HG02870 (cell line): ENCODE measurements at regions not wholly inside any gene's neighbourhood (a gene's known extent, or its start where the extent isn't known, plus 50 kb on each side); places are given as distances from the start of the nearest gene placed in this dataset.

Experiments used
- ATAC-seq: cut with Tn5 transposase; IDR thresholded peaks from one replicate; pipeline ENCODE4 v1.9.1; 2021; ENCODE audit warnings: mild to moderate bottlenecking, moderate library complexity; ENCODE audit not compliant: unreplicated experiment

DNA sequence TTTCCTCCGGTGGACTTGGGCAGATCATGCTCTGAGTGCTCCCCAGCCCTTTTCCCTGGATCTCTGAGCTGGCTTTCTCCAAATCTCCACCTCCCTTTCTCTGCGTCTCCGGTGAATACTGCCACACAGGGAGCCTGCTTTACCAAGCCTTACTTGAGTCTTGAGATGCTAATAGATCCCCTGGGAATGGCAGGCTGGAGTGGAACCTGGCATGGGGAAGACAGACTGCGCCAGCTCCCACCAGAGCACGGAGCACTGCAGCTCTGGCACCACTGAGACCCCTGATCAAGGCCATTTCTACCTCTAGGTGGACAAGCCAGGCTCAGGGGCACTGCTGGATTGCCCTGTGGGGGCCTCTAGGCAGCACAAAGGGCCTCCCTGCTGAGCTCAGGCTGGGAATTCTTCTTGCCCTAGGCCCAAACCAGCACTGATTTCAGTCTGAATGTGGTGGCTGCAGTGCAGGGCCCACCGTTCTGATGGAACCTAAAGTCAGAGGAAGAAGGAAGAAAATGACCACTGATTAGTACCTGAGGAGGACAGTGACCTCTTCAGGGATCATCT, 74.3 kb upstream of the CRHR1 start:
- ATAC-seq = no peak

- no peak for ATAC-seq
These were observed 68.3 kb upstream of the CRHR1 start for GRCh38 chr17:45715787-45716186.

GRCh38 chr17:45718791-45719190, 65.3 kb upstream of the CRHR1 start:
- no peak for ATAC-seq

DNA sequence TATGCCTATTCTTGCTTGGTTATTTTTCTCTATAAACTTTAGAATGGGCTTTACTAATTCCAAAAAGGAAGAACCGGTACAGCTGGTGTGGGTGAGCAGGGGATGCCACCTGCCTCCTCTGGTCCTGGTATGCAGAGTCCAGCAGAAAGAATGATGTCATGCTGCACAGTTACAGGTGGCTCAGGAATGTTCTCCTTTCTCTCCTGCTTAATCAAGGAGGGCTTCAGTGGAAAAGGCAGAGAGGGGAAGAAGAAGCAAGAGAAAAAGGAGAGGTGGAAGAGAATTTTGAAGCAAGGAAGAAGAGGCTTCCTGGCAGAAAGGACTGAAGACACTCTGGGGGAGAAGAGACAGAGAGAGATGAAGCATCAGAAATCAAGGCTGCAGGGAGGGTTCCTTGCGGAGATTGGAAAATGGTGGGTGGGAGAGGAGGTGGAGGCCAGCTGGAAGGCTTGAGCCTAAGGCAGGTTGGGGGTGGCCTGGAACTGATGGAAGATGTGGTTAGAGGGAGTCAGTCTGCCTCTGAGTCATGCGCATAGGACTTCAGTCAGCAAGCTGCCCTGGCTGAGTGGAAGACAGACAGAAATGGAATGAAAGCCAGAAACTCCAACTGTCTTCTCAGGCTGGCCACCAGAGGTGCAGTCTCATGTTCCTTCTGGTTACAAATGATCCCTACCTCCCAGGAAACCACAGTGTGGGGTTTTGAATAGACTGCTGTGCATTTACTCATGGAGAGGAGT, 64.6 kb upstream of the CRHR1 start:
- ATAC-seq = no peak

- no peak for ATAC-seq
These were observed 63.7 kb upstream of the CRHR1 start for GRCh38 chr17:45720386-45720785.

DNA sequence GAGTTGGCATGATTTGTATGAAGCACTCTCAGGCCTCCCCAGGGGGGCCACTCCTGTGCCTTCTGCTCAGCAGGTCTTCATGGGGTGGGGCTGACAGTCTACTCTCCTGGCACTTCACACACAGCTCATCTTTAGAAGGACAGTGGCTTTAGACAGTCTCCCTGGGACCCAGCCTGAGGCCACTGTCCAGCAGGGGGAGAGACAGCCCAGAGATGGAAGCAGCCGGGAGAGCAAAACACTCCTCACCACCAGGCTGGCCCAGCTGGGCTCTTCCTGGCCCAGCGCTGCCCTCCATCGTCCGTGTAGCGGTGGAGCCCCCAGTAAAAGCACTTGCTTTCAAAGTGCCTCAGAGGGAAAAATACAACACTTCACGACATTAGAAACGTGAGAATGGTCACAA, 62.0 kb upstream of the CRHR1 start:
- no peak for ATAC-seq

- no peak for ATAC-seq
These were observed 54.7 kb upstream of the CRHR1 start for GRCh38 chr17:45729294-45729907.

DNA sequence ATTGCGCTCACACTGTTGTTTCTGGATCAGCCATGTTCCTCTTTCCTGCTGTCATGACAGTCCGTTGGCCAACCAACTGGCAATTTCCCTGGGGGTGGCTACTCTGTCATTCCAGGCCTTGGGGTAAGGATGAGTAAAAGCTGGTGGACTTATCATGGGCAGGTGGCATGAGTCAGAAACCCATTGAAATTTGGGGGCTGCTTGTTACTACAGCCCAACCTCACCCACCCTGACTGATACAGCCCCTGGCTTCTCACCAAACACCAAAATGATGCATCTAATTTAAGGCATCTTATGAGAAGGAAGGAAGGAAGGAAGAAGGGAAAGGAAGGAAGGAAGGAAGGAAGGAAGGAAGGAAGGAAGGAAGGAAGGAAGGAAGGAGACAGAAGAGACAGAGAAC, 53.9 kb upstream of the CRHR1 start:
- ATAC-seq = no peak

DNA sequence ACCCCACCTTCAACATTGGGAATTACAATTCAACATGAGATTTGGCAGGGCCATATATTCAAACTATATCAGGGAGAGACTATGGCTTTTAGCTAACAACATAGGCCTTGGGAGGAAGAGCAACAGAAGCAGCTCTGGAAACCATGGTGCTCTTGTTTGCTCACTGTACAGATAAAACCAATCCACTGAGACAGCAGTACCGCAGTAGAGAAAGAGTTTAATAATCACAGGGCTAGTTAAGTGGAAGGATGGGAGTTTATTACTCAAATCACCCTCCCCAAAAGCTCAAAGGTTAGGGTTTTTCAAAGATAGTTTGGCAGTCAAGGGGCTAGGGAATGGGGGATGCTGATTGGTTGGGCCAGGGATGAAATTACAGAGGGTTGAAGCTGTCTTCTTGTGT, 52.7 kb upstream of the CRHR1 start:
- no peak for ATAC-seq

- ATAC-seq = no peak
These were observed 51.1 kb upstream of the CRHR1 start for GRCh38 chr17:45732926-45733505.

DNA sequence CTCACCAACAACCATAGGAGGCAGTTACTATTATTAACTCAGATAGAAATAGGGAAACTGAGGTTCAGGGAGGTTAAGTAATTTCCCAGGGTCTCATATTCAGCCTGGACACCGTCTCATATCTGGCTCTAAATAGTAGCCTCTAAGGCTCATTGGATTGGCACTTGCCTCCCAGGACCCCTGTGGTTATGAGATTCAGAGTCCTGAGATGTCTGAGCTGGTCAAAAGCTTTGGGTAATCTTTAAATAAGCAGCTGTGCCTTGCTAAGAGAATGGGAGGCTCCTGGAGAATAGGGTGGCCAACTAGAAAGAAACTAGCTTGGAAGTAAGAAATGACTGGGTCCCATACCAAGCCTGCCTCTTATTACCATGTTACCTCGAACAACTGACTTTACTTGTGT, 50.3 kb upstream of the CRHR1 start:
- no peak for ATAC-seq
